Lower lobe of right lung (tissue), 2 donors: ENCODE measurements at regions not wholly inside any gene's neighbourhood (a gene's known extent, or its start where the extent isn't known, plus 50 kb on each side); places are given as distances from the start of the nearest gene placed in this dataset.

Experiments
- ATAC-seq, 2 donors: fragments of 200-7000 bp; cut with Tn5 transposase; one replicate each; pipeline ENCODE4 v1.9.1; 2020 to 2022; ENCODE audit warnings: mild to moderate bottlenecking in 2 of 2, moderate library complexity in 2 of 2
- DNase-seq: peaks from one replicate; pipeline ENCODE4 v3.0.0-alpha.2; 2020
- H3K27ac ChIP-seq: fragments of 200-600 bp; one replicate; pipeline ENCODE4 v1.8.0; 2022
- H3K27me3 ChIP-seq: fragments of 200-600 bp; one replicate; pipeline ENCODE4 v1.8.0; 2022; ENCODE audit warnings: low read depth
- H3K36me3 ChIP-seq: fragments of 200-600 bp; one replicate; pipeline ENCODE4 v1.8.0; 2022; ENCODE audit warnings: mild to moderate bottlenecking
- H3K4me1 ChIP-seq: fragments of 200-600 bp; one replicate; pipeline ENCODE4 v1.8.0; 2022
- H3K4me3 ChIP-seq: fragments of 200-600 bp; one replicate; pipeline ENCODE4 v1.8.0; 2022; ENCODE audit warnings: mild to moderate bottlenecking
- H3K9me3 ChIP-seq: fragments of 200-600 bp; one replicate; pipeline ENCODE4 v1.8.0; 2022
- intact Hi-C: fragments of 100-400 bp; cut with DNase I; formaldehyde crosslinking; loops from one replicate; pipeline ENCODE4 v1.11.0; 2022
- TF ChIP-seq, protein P1 (sequence below): fragments of 200-600 bp; IDR thresholded peaks from one replicate; pipeline ENCODE4 v1.8.0; 2022; ENCODE audit warnings: antibody characterized with exemption, mild to moderate bottlenecking
- donor health status: DM: no; HTN: yes; CAD: no; lungs with severe emphysema.

DNA sequence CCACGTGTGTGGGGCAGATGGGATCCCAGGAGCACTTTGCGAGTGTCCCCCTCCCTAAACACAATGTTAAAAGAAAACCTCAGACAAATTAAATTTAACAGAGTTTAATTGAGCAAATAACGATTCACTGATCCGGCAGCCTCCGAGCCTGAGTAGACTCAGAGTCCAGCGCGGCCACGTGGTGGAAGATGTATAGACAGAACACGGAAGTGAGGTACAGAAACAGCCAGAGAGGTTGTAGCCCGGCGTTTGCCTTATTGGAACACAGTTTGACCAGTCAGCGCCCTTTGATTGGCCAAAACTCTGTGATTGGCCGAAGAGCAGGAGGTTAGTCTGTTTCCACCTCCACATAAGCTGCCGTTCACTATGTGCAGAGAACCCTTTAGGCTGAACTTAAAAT lies 363.0 kb upstream of the IRX2 start:
- Histone ChIP-seq H3K36me3 (no peaks in the 10 kb centered on the region), H3K4me3 (no peak overlapping the region), H3K9me3 (no peaks in the 10 kb centered on the region), H3K4me1 (no peaks in the 10 kb centered on the region), H3K27ac (no peak overlapping the region), H3K27me3 (no peaks in the 10 kb centered on the region)
- ATAC-seq (no peak), DNase-seq (no peak)
- TF ChIP-seq, protein P1, sequence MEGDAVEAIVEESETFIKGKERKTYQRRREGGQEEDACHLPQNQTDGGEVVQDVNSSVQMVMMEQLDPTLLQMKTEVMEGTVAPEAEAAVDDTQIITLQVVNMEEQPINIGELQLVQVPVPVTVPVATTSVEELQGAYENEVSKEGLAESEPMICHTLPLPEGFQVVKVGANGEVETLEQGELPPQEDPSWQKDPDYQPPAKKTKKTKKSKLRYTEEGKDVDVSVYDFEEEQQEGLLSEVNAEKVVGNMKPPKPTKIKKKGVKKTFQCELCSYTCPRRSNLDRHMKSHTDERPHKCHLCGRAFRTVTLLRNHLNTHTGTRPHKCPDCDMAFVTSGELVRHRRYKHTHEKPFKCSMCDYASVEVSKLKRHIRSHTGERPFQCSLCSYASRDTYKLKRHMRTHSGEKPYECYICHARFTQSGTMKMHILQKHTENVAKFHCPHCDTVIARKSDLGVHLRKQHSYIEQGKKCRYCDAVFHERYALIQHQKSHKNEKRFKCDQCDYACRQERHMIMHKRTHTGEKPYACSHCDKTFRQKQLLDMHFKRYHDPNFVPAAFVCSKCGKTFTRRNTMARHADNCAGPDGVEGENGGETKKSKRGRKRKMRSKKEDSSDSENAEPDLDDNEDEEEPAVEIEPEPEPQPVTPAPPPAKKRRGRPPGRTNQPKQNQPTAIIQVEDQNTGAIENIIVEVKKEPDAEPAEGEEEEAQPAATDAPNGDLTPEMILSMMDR, result no peak
- intact Hi-C loops, result no loop called here

DNA sequence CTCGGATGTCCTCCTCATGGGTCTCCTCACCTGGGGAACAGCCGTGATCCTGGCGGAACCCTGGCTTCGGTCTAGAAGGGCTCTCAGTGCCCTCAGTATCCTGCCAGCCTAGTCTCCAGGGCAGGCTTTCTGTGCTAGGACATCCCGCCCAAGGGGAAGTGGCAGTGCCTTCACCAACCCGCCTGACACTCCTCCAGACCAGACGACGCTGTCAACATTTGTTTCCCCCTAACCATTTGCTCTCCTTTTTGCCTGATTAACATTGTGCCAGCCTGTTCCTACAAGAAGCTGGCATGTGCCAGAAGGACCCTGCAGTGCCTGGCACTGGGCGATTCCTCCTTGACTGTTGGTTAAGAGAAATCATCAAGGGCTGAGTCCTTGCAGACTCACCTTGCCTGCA lies 358.9 kb upstream of the IRX2 start:
- H3K27me3 ChIP-seq, result no peaks in the 10 kb centered on the region
- DNase-seq, result no peak
- no peaks in the 10 kb centered on the region for H3K36me3 ChIP-seq
- H3K4me3 ChIP-seq, result no peak overlapping the region
- no peaks in the 10 kb centered on the region for H3K4me1 ChIP-seq
- intact Hi-C loops, result no loop called here
- no peak for ATAC-seq
- H3K27ac ChIP-seq, result no peak overlapping the region
- TF ChIP-seq, protein P1, result no peak
- H3K9me3 ChIP-seq, result no peaks in the 10 kb centered on the region

DNA sequence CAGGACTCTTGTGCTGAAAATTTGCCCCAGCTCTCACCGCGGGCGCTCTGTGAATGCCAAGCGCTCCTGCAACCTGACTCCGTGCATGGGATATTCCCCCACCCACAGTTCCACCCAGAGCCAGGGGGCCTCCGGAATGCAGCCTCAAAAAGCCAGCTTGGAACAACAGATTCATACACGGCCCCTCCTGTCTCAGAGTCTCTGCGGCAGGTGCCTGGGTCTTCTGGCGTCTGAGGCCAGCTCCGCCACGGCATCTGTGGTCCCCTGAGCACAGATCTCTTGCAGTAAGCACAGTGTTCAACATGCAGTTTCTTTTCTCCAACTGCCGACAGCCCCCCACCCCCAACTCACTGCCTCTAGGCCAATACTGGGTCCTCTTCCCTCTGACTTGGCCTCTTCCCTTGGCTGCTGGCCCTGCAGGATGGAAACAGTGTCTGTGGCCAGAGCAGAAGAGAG lies 355.7 kb upstream of the IRX2 start:
- DNase-seq, result no peak
- no peak for ATAC-seq
- H3K27me3 ChIP-seq, result peaks cover 7% of the 10 kb centered on the region

DNA sequence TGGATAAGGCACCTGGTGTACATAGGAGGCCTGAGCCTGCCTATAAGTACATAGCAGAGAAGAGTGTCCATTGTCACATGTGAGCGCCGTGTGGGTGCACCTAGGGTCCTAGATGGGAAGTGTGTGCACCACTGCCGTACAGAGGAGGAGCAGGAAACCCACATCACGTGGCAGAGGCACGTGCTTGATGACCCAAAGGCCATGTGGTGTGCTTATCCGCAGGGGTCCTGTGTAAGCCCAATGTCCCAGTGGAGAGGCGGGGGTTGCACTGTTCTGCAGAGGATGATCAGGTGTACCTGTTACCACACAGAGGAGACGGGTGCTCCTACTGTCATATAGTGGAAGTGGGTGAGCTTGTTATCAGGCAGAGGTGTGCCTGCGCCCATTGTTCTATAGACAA lies 354.1 kb upstream of the IRX2 start:
- no peak overlapping the region for H3K27ac ChIP-seq

More for the DNA sequence above, 355.7 kb upstream of the IRX2 start:
- Histone ChIP-seq H3K4me3 (no peak overlapping the region), H3K36me3 (no peaks in the 10 kb centered on the region), H3K27ac (no peak overlapping the region), H3K9me3 (no peaks in the 10 kb centered on the region), H3K4me1 (no peaks in the 10 kb centered on the region)
- TF ChIP-seq, protein P1, result no peak
- intact Hi-C loops, result no loop called here

DNA sequence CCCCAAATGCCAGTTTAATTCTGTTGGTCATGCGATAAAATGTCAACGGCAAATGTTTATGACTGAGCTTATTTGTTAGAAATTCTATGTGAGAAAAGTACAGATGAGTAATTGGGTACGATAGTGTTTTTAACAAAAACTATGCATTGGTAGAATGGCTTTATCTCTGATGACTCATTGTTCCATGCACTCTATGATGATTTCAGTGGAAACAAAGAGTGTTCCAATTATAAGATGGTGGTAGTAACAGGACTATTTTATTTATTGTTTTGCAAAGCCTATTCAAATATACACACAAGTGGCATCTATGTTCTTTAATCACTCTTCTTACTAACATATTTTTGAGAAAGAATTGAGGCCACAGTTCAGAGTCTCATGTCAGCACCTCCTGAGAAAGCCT lies 353.7 kb upstream of the IRX2 start:
- no peak for DNase-seq
- no peak for ATAC-seq
- Histone ChIP-seq H3K36me3 (no peaks in the 10 kb centered on the region), H3K4me3 (no peak overlapping the region), H3K27ac (no peak overlapping the region), H3K9me3 (no peaks in the 10 kb centered on the region), H3K4me1 (no peaks in the 10 kb centered on the region), H3K27me3 (peaks cover 7% of the 10 kb centered on the region)
- TF ChIP-seq, protein P1, result no peak
- intact Hi-C loops, result no loop called here

More for the DNA sequence above, 354.1 kb upstream of the IRX2 start:
- intact Hi-C loops, result no loop called here
- TF ChIP-seq, protein P1, result no peak
- Histone ChIP-seq H3K4me3 (no peak overlapping the region), H3K27me3 (peaks cover 7% of the 10 kb centered on the region), H3K4me1 (no peaks in the 10 kb centered on the region), H3K36me3 (no peaks in the 10 kb centered on the region), H3K9me3 (no peaks in the 10 kb centered on the region)
- DNase-seq (no peak), ATAC-seq (no peak)
